ENCODE measurements at regions not wholly inside any gene's neighbourhood (a gene's known extent, or its start where the extent isn't known, plus 50 kb on each side); places are given as distances from the start of the nearest gene placed in this dataset.
"Not testable (repeated sequence)": the region's sequence is repeated elsewhere in the genome, so short reads cannot be mapped to it uniquely, and the experiment has no call there.

DNA sequence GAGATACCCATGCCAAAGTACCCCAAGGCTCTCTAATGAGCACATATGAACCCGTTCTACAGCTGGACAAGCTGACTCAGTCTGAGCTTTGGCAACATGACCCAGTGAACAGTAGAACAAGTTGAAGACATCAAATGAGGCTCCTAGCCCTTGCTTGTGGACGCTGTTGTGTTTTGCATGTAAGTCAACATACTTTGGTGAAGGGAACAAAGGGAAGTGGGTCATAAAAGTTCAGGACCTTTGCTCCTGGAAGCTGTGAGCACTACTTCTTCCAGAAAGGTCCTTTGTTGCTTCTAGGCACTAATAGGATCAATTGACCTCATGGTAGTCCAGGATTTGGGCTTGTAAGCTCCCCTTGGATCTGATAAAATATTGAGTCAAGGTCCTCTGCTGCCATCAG is 613.5 kb upstream of the TBX3 start:
- no peak for DNase-seq

GRCh38 chr12:115296613-115297198 is 612.7 kb upstream of the TBX3 start:
- no peak for DNase-seq

- no peak for DNase-seq
These were observed 611.9 kb upstream of the TBX3 start for GRCh38 chr12:115295886-115296285.

GRCh38 chr12:115294453-115295133 is 610.6 kb upstream of the TBX3 start:
- no peak for DNase-seq

DNA sequence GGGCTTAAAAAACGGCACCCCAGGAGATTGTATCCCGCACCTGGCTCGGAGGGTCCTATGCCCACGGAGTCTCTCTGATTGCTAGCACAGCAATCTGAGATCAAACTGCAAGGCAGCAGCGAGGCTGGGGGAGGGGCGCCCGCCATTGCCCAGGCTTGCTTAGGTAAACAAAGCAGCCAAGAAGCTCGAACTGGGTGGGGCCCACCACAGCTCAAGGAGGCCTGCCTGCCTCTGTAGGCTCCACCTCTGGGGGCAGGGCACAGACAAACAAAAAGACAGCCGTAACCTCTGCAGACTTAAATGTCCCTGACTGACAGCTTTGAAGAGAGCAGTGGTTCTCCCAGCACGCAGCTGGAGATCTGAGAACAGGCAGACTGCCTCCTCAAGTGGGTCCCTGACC is 601.5 kb upstream of the TBX3 start:
- not testable (repeated sequence) for DNase-seq

DNA sequence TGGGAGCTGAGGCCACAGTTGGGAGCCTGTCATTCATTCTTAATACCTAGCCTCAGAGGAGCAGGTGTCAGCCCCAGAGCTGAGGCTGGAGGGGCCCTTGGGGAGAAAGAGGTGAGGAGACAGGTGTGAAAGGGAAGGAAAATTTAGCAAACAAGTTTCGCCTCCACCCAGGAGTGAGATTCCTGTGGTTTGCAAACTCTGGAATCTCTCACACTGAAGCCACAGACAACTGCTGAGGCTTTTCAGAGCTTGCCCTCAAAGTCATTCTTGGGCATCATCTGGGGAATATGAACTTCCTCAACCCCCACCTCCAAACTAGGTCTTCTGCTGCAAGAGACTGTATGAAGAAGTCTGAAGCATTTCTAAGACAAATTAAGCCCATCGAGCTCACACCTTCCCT is 589.5 kb upstream of the TBX3 start:
- no peak for DNase-seq

- DNase-seq = no peak
These were observed 584.5 kb upstream of the TBX3 start for GRCh38 chr12:115268451-115268850.

GRCh38 chr12:115267891-115268290 is 583.9 kb upstream of the TBX3 start:
- no peak for DNase-seq

GRCh38 chr12:115267464-115267863 is 583.5 kb upstream of the TBX3 start:
- no peak for DNase-seq

GRCh38 chr12:115264605-115265004 is 580.6 kb upstream of the TBX3 start:
- DNase-seq = no peak

GRCh38 chr12:115261691-115262398 is 577.9 kb upstream of the TBX3 start:
- DNase-seq = no peak

GRCh38 chr12:115260762-115261675 is 577.0 kb upstream of the TBX3 start:
- DNase-seq = no peak

- no peak for DNase-seq
These were observed 576.2 kb upstream of the TBX3 start for GRCh38 chr12:115259968-115260747.

DNA sequence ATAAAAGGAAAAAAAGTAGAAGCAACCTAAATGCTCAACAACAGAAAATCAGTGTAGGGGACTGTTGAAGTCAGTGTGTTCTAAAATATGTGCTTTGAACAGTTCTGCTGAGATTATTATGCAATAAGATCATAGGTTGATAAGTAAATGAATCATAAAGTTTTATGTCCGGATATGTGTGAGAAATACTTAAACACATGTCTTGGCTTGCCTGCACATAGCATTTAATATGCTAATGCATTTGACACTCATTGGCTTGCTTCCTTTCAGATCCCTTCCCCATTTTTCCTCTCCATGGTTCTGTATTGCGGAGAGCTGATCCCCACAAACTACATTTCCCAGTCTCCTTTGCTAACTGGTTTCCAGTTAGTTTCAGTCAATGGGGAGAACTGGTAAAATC is 573.8 kb upstream of the TBX3 start:
- DNase-seq = no peak

- no peak for DNase-seq
These were observed 572.0 kb upstream of the TBX3 start for GRCh38 chr12:115255962-115256361.

GRCh38 chr12:115255257-115255656 is 571.3 kb upstream of the TBX3 start:
- no peak for DNase-seq

- DNase-seq = no peak
These were observed 569.1 kb upstream of the TBX3 start for GRCh38 chr12:115253049-115253448.

DNA sequence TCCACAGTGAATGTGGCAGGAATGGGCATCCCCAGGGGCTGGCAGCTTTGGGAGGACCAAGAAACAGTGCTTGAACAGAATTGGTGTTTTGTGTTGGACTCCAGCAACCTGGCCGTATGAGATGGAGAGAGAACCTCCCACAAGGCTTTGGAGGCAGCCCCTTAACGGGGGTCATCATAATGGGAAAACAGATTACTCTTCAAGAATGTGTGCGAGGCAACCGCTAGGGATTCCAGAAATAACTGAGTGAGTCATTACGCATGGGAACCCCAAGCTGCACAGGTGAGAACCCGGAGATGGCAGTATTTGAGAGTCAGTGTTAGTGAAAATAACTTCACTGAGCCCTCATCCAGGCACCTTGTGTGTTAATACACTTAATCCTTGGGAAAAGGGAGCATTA is 567.8 kb upstream of the TBX3 start:
- no peak for DNase-seq

- DNase-seq = no peak
These were observed 565.8 kb upstream of the TBX3 start for GRCh38 chr12:115249671-115250278.

GRCh38 chr12:115245020-115245419 is 561.0 kb upstream of the TBX3 start:
- DNase-seq = no peak

GRCh38 chr12:115243933-115244628 is 560.1 kb upstream of the TBX3 start:
- no peak for DNase-seq
